HUES64 (cell line): ENCODE measurements at regions not wholly inside any gene's neighbourhood (a gene's known extent, or its start where the extent isn't known, plus 50 kb on each side); places are given as distances from the start of the nearest gene placed in this dataset.
"Not testable (repeated sequence)": the region's sequence is repeated elsewhere in the genome, so short reads cannot be mapped to it uniquely, and the experiment has no call there.

ENCODE experiments used
- H3K27ac ChIP-seq: 2 replicates; pipeline ENCODE4 v1.7.0; 2013; ENCODE audit warnings: low read depth, low read length, inconsistent platforms
- H3K27me3 ChIP-seq: 2 replicates; pipeline ENCODE4 v1.6.1; 2013; ENCODE audit warnings: mild to moderate bottlenecking, low read length; ENCODE audit not compliant: insufficient read depth
- H3K36me3 ChIP-seq: 2 replicates; pipeline ENCODE4 v1.6.1; 2013; ENCODE audit warnings: mild to moderate bottlenecking, low read length; ENCODE audit not compliant: insufficient read depth
- H3K4me1 ChIP-seq: 2 replicates; pipeline ENCODE4 v1.6.1; 2013; ENCODE audit warnings: mild to moderate bottlenecking, low read length, moderate library complexity; ENCODE audit not compliant: insufficient read depth
- H3K4me3 ChIP-seq: 2 replicates; pipeline ENCODE4 v1.5.1; 2013; ENCODE audit warnings: mild to moderate bottlenecking, low read length, moderate library complexity
- H3K9ac ChIP-seq: 2 replicates; pipeline ENCODE4 v1.6.1; 2013; ENCODE audit warnings: mild to moderate bottlenecking, low read depth, low read length
- H3K9me3 ChIP-seq: 2 replicates; pipeline ENCODE4 v1.6.1; 2013; ENCODE audit warnings: low read depth, low read length; ENCODE audit not compliant: insufficient read depth
- WGBS: fragments of 150-250, 120-280 bp; methylation state at CpG from one replicate; pipeline ENCODE4 v1.1.7; 2013; ENCODE audit warnings: missing lambda C conversion rate; 5-methylcytosine and 5-hydroxymethylcytosine counted together

DNA sequence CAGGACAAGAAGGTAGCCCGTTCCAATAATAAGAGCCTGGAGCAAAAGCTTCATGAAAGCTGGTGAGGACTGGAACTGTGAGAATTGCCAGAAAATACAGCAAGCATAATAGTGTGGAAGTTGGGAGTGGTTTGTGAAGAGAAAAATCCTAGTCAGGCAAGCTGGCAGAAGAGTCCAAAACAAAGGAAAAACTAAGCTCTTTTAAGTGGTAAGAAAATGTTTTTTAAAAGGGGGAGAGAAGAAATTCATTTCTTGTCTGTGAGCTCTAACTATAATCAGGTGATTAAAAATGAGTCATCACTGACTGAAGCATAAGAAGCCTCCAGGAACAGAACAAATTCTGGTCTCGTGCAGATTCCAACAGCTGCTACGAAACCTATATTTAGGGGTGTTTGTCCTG lies 102.6 kb downstream of the CAAP1 start:
- Histone ChIP-seq H3K27ac (no peak overlapping the region), H3K4me3 (no peak overlapping the region), H3K4me1 (peaks cover 19% of the 10 kb centered on the region), H3K36me3 (no peaks in the 10 kb centered on the region), H3K9me3 (no peaks in the 10 kb centered on the region), H3K27me3 (no peaks in the 10 kb centered on the region), H3K9ac (no peak overlapping the region)
- whole genome bisulfite sequencing, result 97% methylated on average over 2 of the region's 3 CpGs

DNA sequence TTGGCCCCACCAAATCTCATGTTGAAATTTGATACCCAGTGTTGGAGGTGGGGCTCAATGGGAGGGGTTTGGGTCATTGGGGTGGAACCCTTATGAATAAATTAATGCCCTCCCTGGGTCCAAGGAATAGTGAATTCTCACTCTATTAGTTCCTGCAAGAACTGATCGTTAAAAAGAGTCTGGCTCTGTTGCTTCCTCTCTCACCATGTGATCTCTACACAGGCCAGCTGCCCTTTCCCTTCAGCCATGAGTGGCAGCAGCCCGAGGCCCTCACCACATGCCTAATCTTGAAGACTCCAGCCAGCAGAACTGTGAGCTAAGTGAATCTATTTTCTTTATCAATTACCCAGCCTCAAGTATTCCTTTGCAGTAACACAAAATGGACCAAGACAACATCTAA lies 106.0 kb downstream of the CAAP1 start:
- no peaks in the 10 kb centered on the region for H3K27me3 ChIP-seq

DNA sequence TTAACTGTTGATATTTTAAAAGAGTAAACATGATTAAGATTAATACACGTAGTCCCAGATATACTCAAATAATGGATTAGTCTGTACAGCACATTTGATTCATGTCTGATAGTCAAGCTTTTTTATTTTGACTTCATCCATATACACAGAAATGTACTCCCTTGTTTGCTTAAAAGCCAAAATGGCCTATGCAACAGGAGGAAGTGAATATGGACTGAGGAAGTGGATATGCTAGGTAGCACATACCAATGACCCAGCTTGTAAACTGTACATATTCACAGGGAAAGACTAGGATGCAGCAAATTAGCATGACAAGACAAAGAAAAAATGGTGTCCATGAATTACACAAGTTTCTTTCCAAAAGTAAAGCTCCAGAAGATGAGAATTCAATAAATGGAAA lies 109.7 kb downstream of the CAAP1 start:
- H3K4me3 ChIP-seq, result no peak overlapping the region
- H3K27me3 ChIP-seq, result no peaks in the 10 kb centered on the region
- H3K9ac ChIP-seq, result no peak overlapping the region
- WGBS, result no CpG with 5 or more reads among the region's 1 CpG
- H3K36me3 ChIP-seq, result no peaks in the 10 kb centered on the region
- H3K4me1 ChIP-seq, result peaks cover 7% of the 10 kb centered on the region; the same call in 1 of the 2 replicates
- H3K9me3 ChIP-seq, result no peaks in the 10 kb centered on the region
- H3K27ac ChIP-seq, result no peak overlapping the region

More for the DNA sequence above, 106.0 kb downstream of the CAAP1 start:
- Histone ChIP-seq H3K36me3 (no peaks in the 10 kb centered on the region), H3K4me3 (no peak overlapping the region), H3K9me3 (no peaks in the 10 kb centered on the region), H3K27ac (no peak overlapping the region), H3K4me1 (peaks cover 19% of the 10 kb centered on the region), H3K9ac (no peak overlapping the region)
- 86% methylated on average over 2 of the region's 2 CpGs for WGBS

DNA sequence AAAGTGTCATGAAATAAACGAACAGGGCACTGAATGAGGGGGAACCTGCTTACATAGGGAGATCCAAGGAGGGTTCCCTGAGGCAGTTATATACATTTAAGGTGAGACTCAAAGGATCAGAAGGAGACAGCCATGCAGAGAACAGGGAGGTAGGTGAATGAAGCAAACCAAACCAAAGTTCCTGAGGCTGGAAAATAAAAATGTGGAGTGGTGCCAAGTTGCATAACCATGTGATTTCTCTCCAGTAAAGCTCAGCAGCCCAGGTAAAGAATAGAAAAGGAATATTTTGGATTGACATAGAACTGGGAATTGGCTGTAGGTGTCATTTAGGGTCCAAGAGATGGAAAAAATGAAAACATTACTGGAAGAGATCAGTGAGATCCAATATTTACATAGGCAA lies 110.7 kb downstream of the CAAP1 start:
- Histone ChIP-seq H3K36me3 (no peaks in the 10 kb centered on the region), H3K27ac (no peak overlapping the region), H3K27me3 (no peaks in the 10 kb centered on the region), H3K4me1 (peaks cover under 1% of the 10 kb centered on the region; the same call in 1 of the 2 replicates), H3K9me3 (no peaks in the 10 kb centered on the region), H3K9ac (no peak overlapping the region), H3K4me3 (no peak overlapping the region)
- WGBS, result 0% methylated on average over 1 of the region's 1 CpG

DNA sequence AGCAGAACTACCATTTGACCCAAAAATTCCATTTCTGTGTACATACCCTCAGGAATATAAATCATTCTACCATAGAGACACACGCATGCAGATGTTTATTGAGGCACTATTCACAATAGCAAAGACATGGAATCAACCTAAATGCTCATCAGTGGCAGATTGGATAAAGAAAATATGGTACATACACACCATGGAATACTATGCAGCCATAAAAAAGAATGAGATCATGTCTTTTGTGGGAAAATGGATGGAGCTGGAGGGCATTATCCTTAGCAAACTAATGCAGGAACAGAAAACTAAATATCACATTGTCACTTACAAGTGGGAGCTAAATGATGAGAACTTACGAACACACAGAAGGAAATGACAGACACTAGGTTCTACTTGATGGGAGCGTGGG lies 112.3 kb downstream of the CAAP1 start:
- not testable (repeated sequence) for H3K9ac ChIP-seq, H3K36me3 ChIP-seq, H3K4me1 ChIP-seq, H3K9me3 ChIP-seq, H3K27ac ChIP-seq, H3K4me3 ChIP-seq, H3K27me3 ChIP-seq
- 82% methylated on average over 3 of the region's 3 CpGs for WGBS

DNA sequence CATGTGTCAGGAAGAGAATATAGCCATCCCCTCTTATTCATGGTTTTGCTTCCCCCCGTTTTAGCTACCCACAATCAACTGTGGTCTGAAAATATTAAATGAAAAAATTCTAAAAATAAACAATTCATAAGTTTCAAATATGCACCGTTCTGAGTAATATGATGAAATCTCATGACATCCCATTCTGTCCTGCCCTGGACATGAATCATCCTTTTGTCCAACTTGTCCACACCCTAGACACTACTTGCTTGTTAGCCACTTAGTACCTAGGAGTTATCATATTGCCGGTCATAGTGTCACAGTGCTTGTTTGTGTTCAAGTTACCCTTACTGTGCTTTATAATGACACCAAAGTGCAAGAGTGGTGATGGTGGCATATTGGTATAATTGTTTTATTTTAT lies 113.5 kb downstream of the CAAP1 start:
- Histone ChIP-seq H3K27ac (no peak overlapping the region), H3K9me3 (no peaks in the 10 kb centered on the region), H3K4me1 (no peaks in the 10 kb centered on the region), H3K27me3 (no peaks in the 10 kb centered on the region), H3K9ac (no peak overlapping the region), H3K36me3 (no peaks in the 10 kb centered on the region), H3K4me3 (no peak overlapping the region)
- WGBS, result 98% methylated on average over 2 of the region's 3 CpGs

DNA sequence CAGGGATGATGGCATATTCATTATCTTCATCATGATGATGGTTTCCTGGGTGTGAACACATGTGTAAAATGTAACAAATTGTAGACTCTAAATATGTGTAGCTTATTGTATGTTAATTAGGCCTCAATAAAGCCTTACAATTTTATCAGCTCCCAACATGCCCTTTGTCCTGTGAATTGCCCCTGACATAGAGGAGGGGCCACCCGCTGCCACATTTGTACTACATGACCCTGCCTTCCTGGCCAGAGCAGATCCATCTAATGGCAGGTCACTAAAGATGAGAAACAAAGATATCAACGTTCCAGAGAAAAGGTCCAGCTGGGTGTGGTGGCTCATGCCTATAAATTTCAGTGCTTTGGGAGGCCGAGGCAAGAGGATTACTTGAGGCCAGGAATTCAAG lies 117.2 kb downstream of the CAAP1 start:
- H3K9me3 ChIP-seq, result no peaks in the 10 kb centered on the region
- WGBS, result 91% methylated on average over 3 of the region's 3 CpGs
- no peak overlapping the region for H3K27ac ChIP-seq
- no peak overlapping the region for H3K9ac ChIP-seq
- H3K27me3 ChIP-seq, result no peaks in the 10 kb centered on the region
- H3K36me3 ChIP-seq, result no peaks in the 10 kb centered on the region
- H3K4me3 ChIP-seq, result no peak overlapping the region
- H3K4me1 ChIP-seq, result no peaks in the 10 kb centered on the region

DNA sequence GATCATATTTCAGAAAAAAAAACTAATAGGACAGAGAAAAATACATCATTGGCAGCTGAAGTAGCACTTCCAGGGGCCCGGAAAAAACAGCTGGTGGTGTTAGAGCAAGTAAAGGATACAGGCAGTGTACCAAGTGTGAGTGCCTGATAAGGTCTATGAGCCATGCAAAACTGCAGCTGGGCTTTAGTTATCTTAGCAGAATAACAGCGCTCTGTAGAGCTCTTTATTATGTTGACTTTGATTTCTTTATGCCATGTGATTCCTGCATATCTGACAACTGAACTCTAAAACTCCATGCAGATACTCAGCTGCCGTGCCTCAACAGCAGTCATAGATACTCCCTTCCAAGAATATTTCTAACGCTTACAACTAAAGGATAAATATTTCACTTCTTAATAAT lies 119.5 kb downstream of the CAAP1 start:
- WGBS, result 92% methylated on average over 4 of the region's 4 CpGs
- H3K9me3 ChIP-seq, result no peaks in the 10 kb centered on the region

DNA sequence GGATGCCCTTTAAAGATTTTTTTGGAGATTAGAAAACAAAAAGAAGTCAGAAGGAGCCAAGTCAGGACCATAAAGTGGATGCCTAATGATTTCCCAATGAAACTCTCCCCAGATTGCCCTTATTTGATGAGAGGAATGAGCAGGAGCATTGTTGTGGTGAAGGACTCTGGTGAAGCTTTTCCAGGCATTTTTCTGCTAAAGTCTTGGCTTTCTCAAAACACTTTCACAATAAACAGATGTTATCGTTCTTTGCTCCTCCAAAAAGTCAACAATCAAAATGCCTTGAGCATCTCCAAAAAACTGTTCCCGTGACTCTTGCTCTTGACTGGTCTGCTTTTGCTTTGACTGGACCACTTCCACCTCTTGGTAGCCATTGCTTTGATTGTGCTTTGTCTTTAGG lies 121.8 kb downstream of the CAAP1 start:
- H3K27me3 ChIP-seq, result no peaks in the 10 kb centered on the region
- H3K4me3 ChIP-seq, result no peak overlapping the region
- 47% methylated on average over 2 of the region's 2 CpGs for WGBS
- H3K27ac ChIP-seq, result no peak overlapping the region
- H3K9ac ChIP-seq, result no peak overlapping the region
- no peaks in the 10 kb centered on the region for H3K4me1 ChIP-seq
- no peaks in the 10 kb centered on the region for H3K36me3 ChIP-seq
- no peaks in the 10 kb centered on the region for H3K9me3 ChIP-seq

More for the DNA sequence above, 119.5 kb downstream of the CAAP1 start:
- no peaks in the 10 kb centered on the region for H3K27me3 ChIP-seq
- no peak overlapping the region for H3K9ac ChIP-seq
- H3K4me3 ChIP-seq, result no peak overlapping the region
- H3K27ac ChIP-seq, result no peak overlapping the region
- H3K36me3 ChIP-seq, result no peaks in the 10 kb centered on the region
- H3K4me1 ChIP-seq, result no peaks in the 10 kb centered on the region

DNA sequence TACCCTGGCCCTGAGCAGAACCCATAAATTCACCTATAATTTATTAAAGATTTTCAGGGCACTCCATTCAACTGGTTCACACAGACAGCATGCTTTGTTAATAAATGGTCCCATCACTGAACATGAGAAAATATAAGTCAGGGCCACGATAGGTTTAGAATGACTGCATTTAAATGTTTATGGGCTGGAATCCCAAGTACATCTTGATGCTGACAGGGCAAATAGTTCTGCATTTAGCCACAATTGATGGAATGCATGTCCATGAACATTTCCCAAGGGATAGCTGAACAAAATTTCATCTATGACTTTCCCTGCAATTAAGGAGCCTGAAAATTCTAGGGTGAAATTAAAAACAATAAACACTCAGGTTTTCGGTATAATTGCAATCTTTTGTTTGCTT lies 124.5 kb downstream of the CAAP1 start:
- WGBS, result 90% methylated on average over 1 of the region's 2 CpGs
- H3K27ac ChIP-seq, result no peak overlapping the region
- no peak overlapping the region for H3K4me3 ChIP-seq

DNA sequence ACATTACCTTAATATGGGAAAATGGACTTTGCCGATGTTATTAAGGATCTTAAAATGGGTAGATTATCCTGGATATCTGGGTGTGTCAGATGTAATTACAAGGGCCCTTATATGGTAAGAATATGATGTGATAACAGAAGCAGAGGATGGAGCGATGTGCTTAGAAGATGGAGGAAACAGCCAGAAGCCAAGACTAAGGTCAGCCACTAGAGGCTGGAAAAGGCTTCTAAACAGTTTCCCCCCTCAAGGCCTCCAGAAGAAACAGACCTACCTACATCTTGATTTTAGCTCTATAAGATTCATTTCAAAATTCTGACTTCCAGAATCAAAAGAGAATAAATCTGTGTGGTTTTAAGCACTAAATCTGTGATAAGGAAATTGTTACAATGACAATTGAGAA lies 131.9 kb downstream of the CAAP1 start:
- no peaks in the 10 kb centered on the region for H3K9me3 ChIP-seq
- H3K27ac ChIP-seq, result no peak overlapping the region
- peaks cover 21% of the 10 kb centered on the region for H3K4me1 ChIP-seq
- 90% methylated on average over 2 of the region's 2 CpGs for WGBS
- no peak overlapping the region for H3K9ac ChIP-seq
- H3K36me3 ChIP-seq, result no peaks in the 10 kb centered on the region
- no peaks in the 10 kb centered on the region for H3K27me3 ChIP-seq
- no peak overlapping the region for H3K4me3 ChIP-seq

More for the DNA sequence above, 124.5 kb downstream of the CAAP1 start:
- Histone ChIP-seq H3K27me3 (no peaks in the 10 kb centered on the region), H3K4me1 (no peaks in the 10 kb centered on the region), H3K9ac (no peak overlapping the region), H3K9me3 (no peaks in the 10 kb centered on the region), H3K36me3 (no peaks in the 10 kb centered on the region)

DNA sequence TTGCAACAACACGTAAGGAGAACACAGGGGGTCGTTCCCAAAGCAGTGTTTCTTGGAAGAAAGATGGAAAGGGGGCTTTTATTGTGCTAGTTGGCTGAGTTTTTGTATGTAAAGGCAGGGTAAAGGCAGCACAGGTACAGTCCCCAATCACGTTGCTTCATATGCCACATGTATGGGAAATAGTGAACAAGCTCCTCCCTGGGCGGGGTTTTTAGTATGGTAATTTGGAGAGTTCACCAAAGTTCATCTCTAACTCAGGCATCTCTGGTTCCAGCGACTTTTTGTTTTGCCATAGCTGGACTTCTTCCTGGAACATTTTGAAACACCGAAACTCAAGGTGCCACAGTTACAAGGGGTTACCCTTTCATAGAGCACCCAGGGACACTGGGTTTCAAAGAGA lies 133.9 kb downstream of the CAAP1 start:
- no peaks in the 10 kb centered on the region for H3K9me3 ChIP-seq
- no peak overlapping the region for H3K27ac ChIP-seq
- no peak overlapping the region for H3K4me3 ChIP-seq
- peaks cover 40% of the 10 kb centered on the region for H3K4me1 ChIP-seq
- no peak overlapping the region for H3K9ac ChIP-seq
- H3K36me3 ChIP-seq, result no peaks in the 10 kb centered on the region
- H3K27me3 ChIP-seq, result no peaks in the 10 kb centered on the region
- 76% methylated on average over 6 of the region's 6 CpGs for WGBS
